ENCODE measurements at regions not wholly inside any gene's neighbourhood (a gene's known extent, or its start where the extent isn't known, plus 50 kb on each side); places are given as distances from the start of the nearest gene placed in this dataset.

DNA sequence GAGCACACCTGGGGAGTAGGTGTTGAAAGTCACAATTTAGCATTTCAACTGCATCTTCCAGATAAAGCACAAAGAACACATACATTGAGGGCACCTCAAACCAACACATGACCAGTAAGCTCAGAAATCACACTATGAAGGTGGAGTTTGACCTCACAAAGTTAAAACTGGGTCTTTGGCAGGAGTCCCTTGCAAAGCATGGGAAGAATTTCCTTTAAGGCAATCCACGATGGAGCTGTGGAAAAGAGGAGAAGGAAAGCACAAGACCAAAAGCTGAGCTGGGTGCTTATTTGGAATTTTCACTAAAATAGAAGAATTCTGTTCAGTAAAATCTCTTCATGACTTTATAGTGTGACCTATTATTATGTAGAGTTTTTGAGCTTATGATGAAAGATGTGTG, 212.9 kb upstream of the APCDD1 start:
- TF ChIP-seq ZNF274 (IDR thresholded peaks at IDR 0.05; ENCODE audit: low read depth, low read length) = no peak
- TF ChIP-seq YY1 (IDR thresholded peaks at IDR 0.05; ENCODE audit: insufficient read depth, insufficient read length) = no peak
- TF ChIP-seq SUZ12 (IDR thresholded peaks at IDR 0.05; ENCODE audit: extremely low read depth, insufficient read depth, insufficient read length) = no peak
